ENCODE measurements at regions not wholly inside any gene's neighbourhood (a gene's known extent, or its start where the extent isn't known, plus 50 kb on each side); places are given as distances from the start of the nearest gene placed in this dataset.

DNA sequence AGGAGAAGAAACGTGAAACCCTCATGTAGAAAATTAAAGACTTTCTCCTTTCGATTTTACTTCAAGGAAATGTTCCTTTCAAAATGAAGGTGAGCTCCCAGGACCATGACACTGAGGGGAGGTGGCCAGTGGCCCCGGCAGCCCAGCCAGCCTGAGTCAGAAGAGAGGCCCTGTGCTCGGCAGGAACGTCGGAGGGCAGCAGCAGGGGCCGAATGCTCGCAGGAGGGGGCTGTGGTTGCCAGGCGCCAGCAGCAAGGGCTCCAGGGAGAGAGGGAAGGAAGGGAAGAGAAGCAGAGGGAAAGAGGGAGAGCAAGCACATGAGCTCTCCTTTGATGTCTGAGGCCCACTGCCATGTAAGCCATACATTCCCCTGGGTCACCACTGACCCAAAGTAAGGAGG lies 73.3 kb upstream of the ACKR3 start:
- H3K27me3 Mint-ChIP-seq (ENCODE audit: low read depth) = peaks cover 4% of the 10 kb centered on the region
- no peaks in the 10 kb centered on the region for H3K36me3 Mint-ChIP-seq (ENCODE audit: low read depth)
- ChIA-PET POLR2A (no interaction called here), CTCF (no interaction called here)
- ATAC-seq (no peak), DNase-seq (no peak)
- H3K4me3 Mint-ChIP-seq = no peak overlapping the region
- no peaks in the 10 kb centered on the region for H3K9me3 Mint-ChIP-seq (ENCODE audit: insufficient read depth)
- H3K27ac Mint-ChIP-seq = no peak overlapping the region
- H3K4me1 Mint-ChIP-seq (ENCODE audit: low read depth) = no peaks in the 10 kb centered on the region

DNA sequence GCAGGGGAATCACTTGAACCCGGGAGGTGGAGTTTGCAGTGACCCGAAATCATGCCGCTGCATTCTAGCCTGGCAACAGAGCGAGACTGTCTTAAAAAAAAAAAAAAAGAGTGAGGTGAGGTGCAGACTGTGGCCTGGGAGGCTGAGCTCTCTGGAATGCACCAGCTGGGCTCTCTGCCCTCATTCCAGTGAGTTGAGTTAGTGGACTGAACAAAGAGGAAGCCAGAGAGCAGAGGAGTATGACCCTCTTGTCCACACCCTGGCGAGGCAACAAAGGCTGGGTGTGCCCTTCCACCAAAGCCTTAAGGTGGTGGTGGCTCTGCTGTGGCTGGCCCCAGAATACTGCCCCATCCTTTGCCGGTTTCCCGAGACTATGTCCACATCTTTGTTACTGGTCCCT lies 71.3 kb upstream of the ACKR3 start:
- DNase-seq (no peak), ATAC-seq (no peak)
- Mint-ChIP-seq H3K4me3 (no peak overlapping the region), H3K4me1 (ENCODE audit: low read depth) (no peaks in the 10 kb centered on the region), H3K9me3 (ENCODE audit: insufficient read depth) (no peaks in the 10 kb centered on the region), H3K36me3 (ENCODE audit: low read depth) (no peaks in the 10 kb centered on the region), H3K27me3 (ENCODE audit: low read depth) (peaks cover 6% of the 10 kb centered on the region), H3K27ac (no peak overlapping the region)
- CTCF ChIA-PET = no interaction called here
- POLR2A ChIA-PET = no interaction called here

DNA sequence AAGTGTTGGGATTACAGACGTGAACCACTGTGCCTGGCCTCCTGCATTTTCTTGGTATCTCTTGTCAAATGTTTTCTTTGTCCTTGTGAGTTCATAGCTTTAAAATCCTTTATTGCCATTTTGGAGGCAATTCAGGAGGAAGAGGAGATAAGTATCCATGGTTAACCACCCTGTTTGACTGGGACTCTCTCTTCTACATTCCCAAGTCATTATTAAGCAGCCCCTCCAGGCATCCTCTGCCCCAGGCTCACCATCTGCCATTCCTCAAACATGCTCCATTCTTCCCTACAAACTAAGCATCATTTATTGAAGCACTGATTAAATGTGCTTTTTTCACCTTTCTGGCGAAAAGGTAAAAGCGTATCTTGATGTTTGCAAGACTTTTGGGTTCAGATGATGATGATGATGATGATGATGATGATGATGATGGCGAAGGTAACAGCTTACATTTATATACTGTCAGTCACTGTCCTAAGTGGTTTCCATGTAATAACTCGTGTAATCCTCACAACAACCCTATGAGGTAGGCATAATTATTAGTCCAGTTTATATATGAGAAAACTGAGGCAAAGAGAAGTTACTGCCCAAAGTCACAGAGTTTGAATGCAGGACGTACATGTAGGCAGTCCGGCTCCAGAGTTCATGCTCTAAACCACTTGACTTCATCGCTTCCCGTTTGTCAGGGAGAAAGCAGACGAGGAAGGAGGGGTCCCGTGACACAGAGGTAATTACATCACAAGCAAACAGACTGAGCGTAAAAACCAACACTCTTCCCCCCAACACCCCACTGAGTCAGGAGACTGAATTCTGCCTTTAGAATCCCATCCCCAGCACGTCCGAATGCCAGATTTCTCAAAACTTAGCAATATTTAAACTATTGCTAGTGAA lies 69.7 kb upstream of the ACKR3 start:
- H3K4me1 Mint-ChIP-seq (ENCODE audit: low read depth) = no peaks in the 10 kb centered on the region
- peaks cover 6% of the 10 kb centered on the region for H3K27me3 Mint-ChIP-seq (ENCODE audit: low read depth)
- ATAC-seq (no peak), DNase-seq (no peak)
- no peaks in the 10 kb centered on the region for H3K9me3 Mint-ChIP-seq (ENCODE audit: insufficient read depth)
- H3K27ac Mint-ChIP-seq = no peak overlapping the region
- H3K36me3 Mint-ChIP-seq (ENCODE audit: low read depth) = no peaks in the 10 kb centered on the region
- ChIA-PET POLR2A (no interaction called here), CTCF (no interaction called here)
- no peak overlapping the region for H3K4me3 Mint-ChIP-seq

DNA sequence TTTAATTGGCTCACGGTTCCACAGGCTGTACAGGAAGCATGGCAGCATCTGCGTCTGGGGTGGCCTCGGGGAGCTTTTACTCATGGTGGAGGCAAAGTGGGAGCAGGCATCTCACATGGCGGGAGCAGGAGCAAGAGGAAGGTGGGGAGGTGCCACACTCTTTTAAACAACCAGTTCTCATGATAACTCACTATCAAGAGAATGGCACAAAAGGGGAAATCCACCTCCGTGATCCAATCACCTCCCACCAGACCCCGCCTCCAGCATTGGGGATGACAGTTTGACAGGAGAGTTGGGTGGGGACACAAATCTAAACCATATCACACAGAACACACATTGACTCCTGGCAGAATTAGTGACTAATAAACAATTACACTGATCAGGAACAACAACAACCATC lies 68.6 kb upstream of the ACKR3 start:
- Mint-ChIP-seq H3K36me3 (ENCODE audit: low read depth) (no peaks in the 10 kb centered on the region), H3K27ac (no peak overlapping the region), H3K9me3 (ENCODE audit: insufficient read depth) (no peaks in the 10 kb centered on the region), H3K4me1 (ENCODE audit: low read depth) (no peaks in the 10 kb centered on the region), H3K4me3 (no peak overlapping the region), H3K27me3 (ENCODE audit: low read depth) (peaks cover 17% of the 10 kb centered on the region)
- no peak for DNase-seq
- CTCF ChIA-PET = no interaction called here
- ATAC-seq = no peak
- POLR2A ChIA-PET = no interaction called here

DNA sequence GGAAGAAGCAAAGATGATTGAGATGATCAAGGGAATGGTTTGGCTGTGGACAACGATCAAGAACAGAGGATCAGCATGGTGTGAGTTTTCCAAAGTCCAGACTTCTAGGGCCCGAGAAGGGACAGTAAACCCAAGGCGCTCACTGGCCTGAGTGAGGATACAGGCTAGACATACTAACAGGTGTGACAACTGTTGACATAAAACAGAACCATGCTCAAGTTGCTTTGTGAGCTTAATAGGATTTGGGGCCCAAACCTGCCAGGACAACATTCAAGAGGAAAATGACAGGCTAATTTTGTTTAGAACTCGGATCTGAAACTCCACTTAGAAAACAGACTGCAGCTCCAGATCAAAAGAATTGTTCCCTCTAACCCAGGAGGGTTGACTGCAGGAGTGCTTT lies 68.1 kb upstream of the ACKR3 start:
- H3K4me3 Mint-ChIP-seq = no peak overlapping the region
- no peaks in the 10 kb centered on the region for H3K36me3 Mint-ChIP-seq (ENCODE audit: low read depth)
- ChIA-PET CTCF (interaction anchor here (3.8 kb wide), 1 partner anchor 12 kb away, joined by 17 read pairs; no protein-coding TSS in a partner anchor), POLR2A (no interaction called here)
- H3K27ac Mint-ChIP-seq = no peak overlapping the region
- no peaks in the 10 kb centered on the region for H3K9me3 Mint-ChIP-seq (ENCODE audit: insufficient read depth)
- peaks cover 22% of the 10 kb centered on the region for H3K27me3 Mint-ChIP-seq (ENCODE audit: low read depth)
- ATAC-seq = no peak
- no peak for DNase-seq
- no peaks in the 10 kb centered on the region for H3K4me1 Mint-ChIP-seq (ENCODE audit: low read depth)

DNA sequence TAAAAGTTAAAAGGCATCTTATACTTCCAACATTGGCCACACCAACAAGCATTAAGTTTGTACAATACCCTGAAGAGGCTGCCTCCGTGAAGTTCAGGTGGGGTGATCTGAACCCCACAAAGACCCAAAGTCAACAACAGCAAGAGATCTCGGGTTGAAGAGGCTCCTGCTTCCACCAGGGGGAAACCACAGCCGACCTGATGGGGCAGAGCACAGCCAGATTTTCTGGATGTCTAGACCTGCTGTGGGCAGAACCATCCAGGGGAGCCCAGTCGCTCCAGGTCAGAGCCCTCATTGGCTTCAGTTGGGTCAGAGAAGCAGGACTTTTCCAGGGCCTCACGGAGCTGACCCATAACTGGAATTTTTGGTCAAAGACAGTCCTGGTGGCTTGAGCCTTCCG lies 66.5 kb upstream of the ACKR3 start:
- peaks cover 23% of the 10 kb centered on the region for H3K27me3 Mint-ChIP-seq (ENCODE audit: low read depth)
- ChIA-PET CTCF (interaction anchor here (3.8 kb wide), 1 partner anchor 11 kb away, joined by 17 read pairs; no protein-coding TSS in a partner anchor), POLR2A (no interaction called here)
- no peak overlapping the region for H3K27ac Mint-ChIP-seq
- no peak overlapping the region for H3K4me3 Mint-ChIP-seq
- no peaks in the 10 kb centered on the region for H3K36me3 Mint-ChIP-seq (ENCODE audit: low read depth)
- no peaks in the 10 kb centered on the region for H3K9me3 Mint-ChIP-seq (ENCODE audit: insufficient read depth)
- peaks cover 9% of the 10 kb centered on the region for H3K4me1 Mint-ChIP-seq (ENCODE audit: low read depth)
- ATAC-seq (no peak), DNase-seq (no peak)

DNA sequence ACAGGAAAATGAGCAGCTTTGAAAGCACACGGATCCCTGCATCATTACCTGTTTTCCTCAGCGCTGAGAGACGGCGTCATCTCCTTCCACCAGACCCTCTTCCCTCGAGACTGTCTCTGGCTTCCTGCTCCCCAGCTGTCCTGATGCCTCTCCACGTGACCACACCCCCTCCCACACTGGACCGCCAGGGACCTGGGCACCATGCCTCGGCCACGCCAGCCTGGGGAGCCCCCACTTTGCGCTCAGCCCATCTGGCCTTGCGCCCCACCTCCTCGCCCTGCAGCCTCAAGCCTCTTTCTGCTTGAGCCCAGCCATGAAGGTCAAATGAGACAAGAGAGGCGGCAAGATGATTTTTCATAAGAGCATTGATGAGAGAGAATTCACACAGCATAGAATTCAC lies 66.0 kb upstream of the ACKR3 start:
- ChIA-PET CTCF (interaction anchor here (3.8 kb wide), 1 partner anchor 10 kb away, joined by 17 read pairs; no protein-coding TSS in a partner anchor), POLR2A (no interaction called here)
- H3K27ac Mint-ChIP-seq = no peak overlapping the region
- peaks cover 9% of the 10 kb centered on the region for H3K4me1 Mint-ChIP-seq (ENCODE audit: low read depth)
- H3K4me3 Mint-ChIP-seq = no peak overlapping the region
- peaks cover 28% of the 10 kb centered on the region for H3K27me3 Mint-ChIP-seq (ENCODE audit: low read depth)
- DNase-seq (no peak), ATAC-seq (no peak)
- H3K36me3 Mint-ChIP-seq (ENCODE audit: low read depth) = no peaks in the 10 kb centered on the region
- H3K9me3 Mint-ChIP-seq (ENCODE audit: insufficient read depth) = no peaks in the 10 kb centered on the region

DNA sequence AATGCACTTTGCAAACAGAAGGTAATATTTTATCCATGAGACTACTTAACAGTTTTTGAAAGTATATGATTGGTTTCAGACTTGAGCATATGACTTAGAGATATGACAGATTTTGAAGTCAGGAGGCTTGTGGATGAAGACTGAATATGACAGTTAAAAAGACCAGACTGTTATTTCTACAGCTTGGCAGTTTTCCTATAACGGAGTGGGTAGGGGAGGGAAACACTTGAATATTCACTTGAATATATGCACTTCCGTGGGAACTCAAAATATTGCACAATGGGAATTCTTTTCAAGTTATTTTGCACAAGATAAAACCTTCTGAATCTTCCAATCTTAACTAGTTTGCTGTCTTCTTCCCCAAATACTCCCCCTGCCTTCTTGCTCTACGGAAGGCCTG lies 64.6 kb upstream of the ACKR3 start:
- DNase-seq (no peak), ATAC-seq (no peak)
- ChIA-PET POLR2A (no interaction called here), CTCF (interaction anchor here (3.8 kb wide), 1 partner anchor 9 kb away, joined by 17 read pairs; no protein-coding TSS in a partner anchor)
- Mint-ChIP-seq H3K4me3 (no peak overlapping the region), H3K27ac (no peak overlapping the region), H3K9me3 (ENCODE audit: insufficient read depth) (no peaks in the 10 kb centered on the region), H3K36me3 (ENCODE audit: low read depth) (no peaks in the 10 kb centered on the region), H3K27me3 (ENCODE audit: low read depth) (peaks cover 37% of the 10 kb centered on the region), H3K4me1 (ENCODE audit: low read depth) (peaks cover 11% of the 10 kb centered on the region)

DNA sequence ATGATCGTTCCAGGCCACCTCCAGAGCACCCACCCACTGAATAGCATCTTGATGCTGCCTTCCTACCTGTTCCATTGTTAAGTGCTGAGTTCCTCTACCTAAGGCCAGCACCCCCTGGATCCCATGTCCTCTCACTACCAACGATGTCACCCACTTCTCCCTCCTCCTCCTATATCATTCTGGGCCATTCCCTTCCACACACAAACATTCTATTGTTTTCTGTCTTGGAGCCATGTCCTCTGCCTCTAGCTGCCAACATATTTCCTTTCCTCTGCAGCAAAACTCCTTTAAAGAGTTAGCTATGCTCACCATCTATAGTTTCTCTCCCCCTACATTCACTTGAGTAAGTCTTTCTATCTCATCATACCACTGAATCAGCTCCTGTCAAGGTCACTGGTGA lies 64.0 kb upstream of the ACKR3 start:
- Mint-ChIP-seq H3K27ac (no peak overlapping the region), H3K36me3 (ENCODE audit: low read depth) (no peaks in the 10 kb centered on the region), H3K4me3 (no peak overlapping the region), H3K9me3 (ENCODE audit: insufficient read depth) (no peaks in the 10 kb centered on the region), H3K4me1 (ENCODE audit: low read depth) (peaks cover 15% of the 10 kb centered on the region), H3K27me3 (ENCODE audit: low read depth) (peaks cover 39% of the 10 kb centered on the region)
- ChIA-PET POLR2A (no interaction called here), CTCF (no interaction called here)
- DNase-seq = no peak
- ATAC-seq = no peak

DNA sequence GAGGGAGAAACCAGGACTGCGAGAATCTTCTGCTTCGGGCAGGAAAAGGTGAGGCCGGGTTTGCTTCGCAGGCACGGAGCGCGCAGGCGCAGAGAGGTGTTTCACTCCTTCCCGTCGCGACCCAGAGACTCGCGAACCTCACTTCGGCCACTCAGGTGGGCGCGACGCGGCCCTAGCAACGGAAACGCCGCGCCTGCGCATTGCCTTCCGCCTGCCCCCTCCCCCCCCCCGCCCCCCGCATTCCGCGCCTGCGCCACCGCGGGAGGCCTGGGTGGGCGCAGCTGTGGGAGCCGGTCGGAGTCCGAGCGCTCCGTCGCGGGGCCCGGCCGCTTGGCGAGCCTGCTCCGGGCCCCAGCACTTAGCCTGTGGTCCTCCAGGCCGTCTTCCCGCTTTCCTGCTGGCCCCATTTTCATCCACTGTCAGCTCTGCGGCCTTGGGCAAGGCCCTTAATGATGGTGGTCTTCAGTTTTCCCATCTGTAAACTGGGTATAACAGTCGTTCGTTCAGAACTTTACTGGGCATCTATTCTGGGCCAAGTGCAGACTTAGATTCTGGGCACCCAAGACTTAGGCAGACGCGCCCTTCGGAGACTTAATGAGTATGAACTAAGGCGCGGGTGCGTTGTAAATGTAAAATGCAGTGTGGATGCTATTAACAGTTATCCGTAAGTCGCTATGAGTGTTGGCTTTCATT lies 62.1 kb upstream of the ACKR3 start:
- peak overlapping the region; percentile 59 for H3K4me3 Mint-ChIP-seq
- DNase-seq (peak; percentile 77), ATAC-seq (peak; percentile 85)
- POLR2A ChIA-PET = no interaction called here
- CTCF ChIA-PET = interaction anchor here (9.1 kb wide), 1 partner anchor 63 kb away, joined by 347 read pairs; the partner anchor contains the start of gene ACKR3
- H3K9me3 Mint-ChIP-seq (ENCODE audit: insufficient read depth) = no peaks in the 10 kb centered on the region
- peaks cover 15% of the 10 kb centered on the region for H3K4me1 Mint-ChIP-seq (ENCODE audit: low read depth)
- H3K27ac Mint-ChIP-seq = no peak overlapping the region
- H3K36me3 Mint-ChIP-seq (ENCODE audit: low read depth) = no peaks in the 10 kb centered on the region
- peaks cover 39% of the 10 kb centered on the region for H3K27me3 Mint-ChIP-seq (ENCODE audit: low read depth)

DNA sequence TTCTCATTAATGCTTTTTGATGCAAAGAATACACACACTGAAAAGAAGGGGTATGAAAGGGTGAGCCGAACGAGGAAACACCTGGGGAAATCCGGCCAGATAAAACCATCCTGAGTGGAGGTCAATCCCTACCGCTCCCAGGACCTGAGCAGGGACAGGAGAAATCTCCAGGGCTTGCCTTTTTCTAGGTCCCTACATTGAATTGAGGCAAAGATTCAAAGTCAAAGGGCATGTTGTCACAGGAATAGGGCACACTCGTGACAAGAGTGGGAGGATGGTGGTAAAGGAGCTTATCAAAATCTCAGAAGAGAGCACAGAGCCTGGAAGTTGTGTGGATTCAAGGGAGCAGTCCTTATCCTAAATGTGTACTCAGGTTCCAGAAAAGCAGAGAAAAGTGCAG lies 61.2 kb upstream of the ACKR3 start:
- Mint-ChIP-seq H3K36me3 (ENCODE audit: low read depth) (no peaks in the 10 kb centered on the region), H3K9me3 (ENCODE audit: insufficient read depth) (no peaks in the 10 kb centered on the region), H3K27me3 (ENCODE audit: low read depth) (peaks cover 39% of the 10 kb centered on the region), H3K27ac (no peak overlapping the region), H3K4me1 (ENCODE audit: low read depth) (peaks cover 15% of the 10 kb centered on the region), H3K4me3 (no peak overlapping the region)
- POLR2A ChIA-PET = interaction anchor here (0.7 kb wide), 1 partner anchor 88 kb away, joined by 3 read pairs; no protein-coding TSS in a partner anchor
- ATAC-seq (no peak), DNase-seq (no peak)
- CTCF ChIA-PET = interaction anchor here (0.9 to 9.1 kb wide), 3 partner anchors 45 to 156 kb away, joined by 3 to 347 read pairs (median 4); partner anchors contain the start of gene ACKR3

DNA sequence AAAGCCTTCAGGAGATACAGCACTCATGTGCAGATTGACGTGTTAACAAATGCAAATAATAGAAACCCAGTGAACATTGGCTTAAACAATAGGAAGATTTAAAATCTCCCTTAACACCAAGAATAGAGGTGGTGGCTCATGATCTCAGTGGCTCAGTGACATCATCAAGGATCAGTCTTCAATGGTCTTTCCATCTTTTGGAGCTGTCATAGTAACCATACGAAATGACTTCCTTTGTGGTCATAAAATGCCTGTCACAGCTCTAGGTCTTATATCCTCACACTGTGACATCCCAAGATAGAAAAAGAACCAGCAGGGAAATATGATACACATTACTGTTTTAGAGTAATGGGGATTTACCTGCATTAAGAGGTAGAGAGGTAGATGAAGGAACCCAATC lies 59.6 kb upstream of the ACKR3 start:
- no peaks in the 10 kb centered on the region for H3K9me3 Mint-ChIP-seq (ENCODE audit: insufficient read depth)
- peaks cover 15% of the 10 kb centered on the region for H3K4me1 Mint-ChIP-seq (ENCODE audit: low read depth)
- H3K36me3 Mint-ChIP-seq (ENCODE audit: low read depth) = no peaks in the 10 kb centered on the region
- no peak for DNase-seq
- no peak overlapping the region for H3K27ac Mint-ChIP-seq
- H3K27me3 Mint-ChIP-seq (ENCODE audit: low read depth) = peaks cover 39% of the 10 kb centered on the region
- no peak for ATAC-seq
- H3K4me3 Mint-ChIP-seq = no peak overlapping the region
- POLR2A ChIA-PET = no interaction called here
- CTCF ChIA-PET = interaction anchor here (1.3 to 9.1 kb wide), 5 partner anchors 26 to 157 kb away, joined by 4 to 347 read pairs (median 33); partner anchors contain the start of gene ACKR3
